Limb (tissue), 2 donors: ENCODE measurements at regions not wholly inside any gene's neighbourhood (a gene's known extent, or its start where the extent isn't known, plus 50 kb on each side); places are given as distances from the start of the nearest gene placed in this dataset.
"Not testable (repeated sequence)": the region's sequence is repeated elsewhere in the genome, so short reads cannot be mapped to it uniquely, and the experiment has no call there.

Experiments used
- DNase-seq, 2 donors: peaks; one replicate each; pipeline ENCODE4 v3.0.0-alpha.2; 2016; ENCODE audit errors: extremely low spot score in 2 of 2

DNA sequence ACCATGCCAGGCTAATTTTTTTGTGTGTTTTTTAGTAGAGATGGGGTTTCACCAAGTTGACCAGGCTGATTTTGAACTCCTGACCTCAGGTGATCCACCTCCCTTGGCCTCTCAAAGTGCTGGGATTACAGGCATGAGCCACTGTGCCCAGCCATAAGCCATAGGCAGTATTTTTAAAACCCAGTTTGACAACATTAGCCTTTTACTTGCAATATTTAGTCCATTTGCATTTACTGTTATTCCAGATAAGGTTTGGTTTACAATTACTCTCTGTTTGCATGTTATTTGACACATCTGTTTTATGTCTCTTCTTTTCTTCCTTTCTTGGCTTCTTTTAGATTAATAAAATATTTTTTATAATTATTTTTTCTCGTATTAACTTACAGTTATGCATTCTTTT, 83.6 kb upstream of the EPHB3 start:
- DNase-seq: no peak

DNA sequence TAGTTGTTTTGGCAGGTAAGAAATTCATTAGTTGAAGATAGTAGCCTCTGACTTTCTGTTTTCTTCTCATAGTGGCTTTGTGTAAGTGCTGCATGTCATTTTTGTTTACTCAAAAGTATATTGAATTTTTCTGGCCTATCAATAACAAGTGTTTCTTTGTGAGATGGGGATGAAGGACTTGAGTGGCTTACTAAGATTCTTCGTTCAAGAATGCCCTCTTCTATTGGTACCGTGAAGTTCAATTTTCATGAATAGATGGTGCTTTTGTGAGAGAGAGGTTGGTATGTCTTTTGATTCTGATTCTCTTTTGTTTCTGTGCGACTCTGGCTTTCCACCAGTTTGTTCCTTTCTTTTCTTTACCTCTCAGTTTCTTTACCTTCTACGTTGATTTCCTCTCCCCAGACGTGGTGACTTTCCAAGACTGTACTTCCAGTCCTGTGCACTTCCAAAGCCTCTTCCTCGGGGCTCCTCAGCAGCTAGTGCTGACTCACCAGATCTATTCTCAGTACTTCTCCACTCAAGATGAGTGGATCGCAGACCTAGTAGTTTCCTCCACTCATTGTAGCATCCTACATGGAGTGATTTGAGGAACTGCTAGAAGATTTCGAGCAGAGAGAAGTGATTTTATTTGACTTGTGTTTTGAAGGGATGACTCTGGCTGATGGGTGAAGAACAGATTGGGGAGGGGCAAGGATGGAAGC, 82.0 kb upstream of the EPHB3 start:
- no peak for DNase-seq

DNA sequence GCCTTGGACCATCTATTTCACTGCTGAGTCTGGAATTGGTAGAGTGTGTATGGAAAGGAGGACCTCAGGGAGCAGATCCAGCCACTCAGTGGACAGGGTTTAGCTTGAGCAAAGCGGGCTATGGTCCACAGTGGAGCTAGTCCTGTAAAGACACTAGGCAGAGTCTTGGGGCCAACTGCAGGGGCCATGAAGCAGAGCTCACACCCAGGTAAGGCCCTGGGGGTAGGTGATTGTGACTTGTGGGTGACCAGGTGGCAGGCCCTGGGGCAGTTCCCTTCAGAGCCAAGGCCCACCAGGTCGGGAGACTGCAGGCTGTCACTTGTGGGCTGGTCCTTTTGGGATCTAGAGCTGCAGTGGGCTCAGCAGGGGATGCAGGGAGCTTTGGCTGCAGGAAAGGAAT, 80.8 kb upstream of the EPHB3 start:
- no peak for DNase-seq

DNA sequence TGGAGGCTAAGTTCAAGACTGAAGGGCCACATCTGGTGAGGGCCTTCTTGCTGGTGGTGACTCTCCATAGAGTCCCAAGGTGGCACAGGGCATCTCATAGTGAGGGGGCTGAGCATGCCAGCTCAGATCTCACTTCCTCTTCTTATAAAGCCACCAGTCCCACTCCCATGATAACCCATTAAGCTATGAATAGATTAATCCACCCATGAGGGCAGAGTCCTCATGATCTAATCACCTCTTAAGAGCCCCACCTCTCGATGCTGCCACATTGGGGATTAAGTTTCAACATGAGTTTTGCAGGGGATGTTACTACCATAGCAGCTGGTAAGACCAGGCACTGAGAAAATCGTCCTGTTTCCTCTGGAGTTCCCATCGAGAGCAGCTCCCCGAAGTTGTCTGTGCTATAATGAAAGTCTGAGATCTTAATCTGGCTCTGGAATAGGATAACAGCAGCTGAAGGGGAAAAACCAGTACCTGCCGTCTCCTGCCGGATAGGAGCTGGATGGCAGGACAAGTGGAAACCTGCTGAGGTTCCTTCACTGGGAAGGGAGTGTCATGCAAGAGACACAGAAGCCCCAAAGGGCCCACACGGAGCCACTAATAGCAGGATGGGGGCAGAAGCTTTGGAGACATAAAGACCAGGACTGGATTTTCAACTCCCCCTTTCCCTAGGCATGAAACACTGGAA, 79.5 kb upstream of the EPHB3 start:
- DNase-seq: no peak

DNA sequence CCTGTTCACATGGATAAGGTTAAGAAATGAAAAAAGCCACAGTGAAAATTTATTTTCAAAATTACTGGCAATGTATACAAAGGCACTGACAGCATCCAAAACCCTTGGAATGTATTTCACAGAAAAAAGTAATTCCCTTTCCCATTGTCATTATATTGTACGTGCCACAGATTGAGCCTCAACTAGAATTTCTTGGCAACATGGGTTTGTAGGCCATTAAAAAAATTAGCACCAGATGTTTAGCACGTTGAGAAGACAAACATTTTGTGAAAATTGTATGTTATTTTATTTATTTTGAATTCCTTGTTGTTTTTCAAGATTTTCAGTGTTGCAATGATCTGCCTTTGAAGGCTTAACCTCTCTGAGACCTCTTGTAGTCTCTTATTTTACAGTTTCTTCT, 76.3 kb upstream of the EPHB3 start:
- no peak for DNase-seq

DNA sequence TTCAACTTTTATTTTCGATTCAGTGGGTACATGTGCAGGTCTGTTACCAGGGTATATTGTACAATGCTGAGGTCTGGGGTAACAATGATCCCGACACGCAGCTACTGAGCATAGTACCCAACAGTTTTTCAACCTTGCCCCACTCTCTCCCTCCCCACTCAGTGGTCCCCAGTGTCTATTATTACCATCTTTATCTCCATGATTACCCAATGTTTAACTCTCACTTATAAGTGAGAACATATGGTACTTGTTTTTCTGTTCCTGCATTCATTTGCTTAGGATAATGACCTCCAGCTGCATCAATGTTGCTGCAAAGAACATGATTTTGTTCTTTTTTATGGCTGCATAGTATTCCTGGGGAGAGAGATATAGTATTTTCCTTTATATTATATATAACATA, 75.7 kb upstream of the EPHB3 start:
- DNase-seq: no peak

DNA sequence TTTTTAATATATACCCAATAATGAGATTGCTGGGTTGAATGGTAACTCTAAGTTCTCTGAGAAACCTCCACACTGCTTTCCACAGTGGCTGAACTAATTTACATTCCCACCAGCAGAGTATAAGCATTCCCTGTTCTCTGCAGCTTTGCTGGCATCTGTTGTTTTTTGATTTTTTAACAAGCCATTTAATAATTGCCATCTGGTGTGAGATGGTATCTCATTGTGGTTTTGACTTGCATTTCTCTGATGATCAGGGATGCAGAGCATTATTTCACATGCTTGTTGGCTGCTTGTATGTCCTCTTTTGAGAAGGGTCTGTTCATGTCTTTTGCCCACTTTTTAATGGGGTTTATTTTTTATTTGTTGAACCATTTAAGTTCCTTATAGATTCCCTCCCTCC, 75.0 kb upstream of the EPHB3 start:
- no peak for DNase-seq

DNA sequence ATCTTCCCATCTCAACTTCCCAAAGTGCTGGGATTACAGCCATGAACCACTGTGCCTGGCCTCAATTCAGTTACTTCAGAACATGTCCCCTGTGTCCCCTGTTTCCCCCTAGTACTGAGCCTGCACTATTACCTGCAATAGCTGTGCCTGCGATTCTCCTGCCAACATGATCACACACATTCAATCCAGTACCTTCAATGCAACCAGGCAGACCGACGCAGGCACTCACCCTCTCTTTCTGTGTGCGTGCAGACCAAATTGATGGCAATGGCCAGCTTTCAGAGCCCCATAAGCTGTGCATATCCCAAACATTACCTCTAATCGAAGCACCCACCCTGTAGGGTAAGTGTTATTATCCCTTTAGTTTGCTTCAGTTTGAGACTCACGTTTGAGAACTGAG, 73.0 kb upstream of the EPHB3 start:
- DNase-seq: no peak

DNA sequence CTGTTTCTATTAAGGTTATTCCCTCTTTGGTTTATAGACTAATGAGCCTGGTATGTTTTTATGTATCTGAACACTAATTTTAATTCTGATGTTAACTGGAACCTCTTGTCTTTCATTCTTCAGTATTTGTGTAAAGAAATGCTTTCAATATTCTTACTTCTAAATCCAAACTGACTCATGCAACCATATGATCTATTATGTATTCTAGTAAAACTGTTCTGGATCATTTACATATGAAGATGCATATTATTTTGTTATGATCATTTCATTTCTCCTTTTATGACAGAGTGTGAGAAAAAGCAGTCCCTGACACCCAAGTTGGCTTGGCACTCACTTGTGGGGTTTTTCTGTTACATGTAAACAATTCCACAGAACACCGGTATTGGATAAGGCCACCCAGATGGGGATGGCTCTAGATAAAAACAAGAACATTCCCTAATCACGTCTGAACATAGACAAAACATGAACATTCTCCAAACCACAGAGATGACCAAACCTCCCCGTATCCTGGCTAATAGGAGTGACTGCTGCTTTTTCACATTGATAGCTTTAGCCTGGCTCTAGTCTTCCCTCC, 72.2 kb upstream of the EPHB3 start:
- DNase-seq: no peak

DNA sequence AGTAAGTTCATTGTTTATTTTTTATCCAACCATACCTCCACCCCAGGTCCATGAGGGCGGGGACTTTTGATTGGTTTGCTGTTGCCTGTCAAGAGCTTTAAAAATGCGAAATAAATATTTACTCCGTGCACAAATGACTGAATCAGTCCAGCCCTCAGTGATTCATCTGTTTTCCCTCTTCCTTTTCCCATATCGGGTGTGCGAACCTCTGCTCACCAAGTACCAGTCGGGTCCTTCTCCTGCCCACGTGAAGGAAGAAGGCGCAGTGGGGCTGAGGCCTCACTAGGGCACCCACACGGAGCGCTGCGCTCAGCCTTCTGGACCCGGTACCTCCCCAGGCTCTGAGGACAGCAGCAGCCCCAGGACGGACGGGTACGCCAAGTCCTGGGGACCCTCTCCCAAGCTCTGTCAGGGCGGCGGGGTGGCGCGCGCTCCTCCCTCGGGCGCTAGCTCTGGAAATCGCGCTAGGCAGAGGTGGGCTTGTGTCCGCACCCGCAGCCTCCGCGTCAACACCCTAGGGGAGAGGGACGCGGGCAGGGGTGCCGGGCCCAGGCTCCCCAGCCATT, 70.5 kb upstream of the EPHB3 start:
- DNase-seq: no peak

DNA sequence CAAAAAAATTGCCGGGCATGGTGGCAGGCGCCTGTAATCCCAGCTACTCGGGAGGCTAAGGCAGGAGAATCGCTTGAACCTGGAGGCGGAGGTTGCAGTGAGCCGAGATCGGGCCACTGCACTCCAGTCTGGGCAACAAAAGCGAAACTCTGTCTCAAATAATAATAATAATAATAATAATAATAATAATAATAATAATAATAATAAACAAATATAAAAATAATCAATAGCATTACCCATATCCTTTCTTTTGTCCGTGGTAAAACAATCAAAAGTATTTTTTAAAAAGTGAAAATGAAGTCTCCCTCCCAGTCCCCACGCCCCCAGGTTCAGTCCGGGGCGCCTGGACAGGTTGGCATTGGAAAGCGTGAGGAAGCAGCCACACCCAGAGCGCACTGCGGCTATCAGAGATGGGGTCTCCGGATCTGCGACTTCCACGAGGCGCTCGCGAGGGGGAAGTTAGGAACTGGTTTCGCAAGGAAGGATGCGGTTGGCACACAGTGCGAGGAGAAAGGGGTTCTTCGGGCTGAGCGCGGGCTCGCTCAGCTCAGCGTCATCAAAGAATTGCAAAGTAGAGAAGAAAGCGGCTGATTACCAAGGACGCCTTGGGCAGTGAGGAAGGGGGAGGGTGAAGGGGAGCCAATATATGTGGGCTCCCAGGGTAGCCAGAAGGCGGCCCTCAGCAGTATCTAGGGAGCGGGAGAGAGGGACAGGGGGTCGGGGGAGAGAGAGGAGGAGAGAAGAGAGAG, 69.5 kb upstream of the EPHB3 start:
- DNase-seq: no peak

DNA sequence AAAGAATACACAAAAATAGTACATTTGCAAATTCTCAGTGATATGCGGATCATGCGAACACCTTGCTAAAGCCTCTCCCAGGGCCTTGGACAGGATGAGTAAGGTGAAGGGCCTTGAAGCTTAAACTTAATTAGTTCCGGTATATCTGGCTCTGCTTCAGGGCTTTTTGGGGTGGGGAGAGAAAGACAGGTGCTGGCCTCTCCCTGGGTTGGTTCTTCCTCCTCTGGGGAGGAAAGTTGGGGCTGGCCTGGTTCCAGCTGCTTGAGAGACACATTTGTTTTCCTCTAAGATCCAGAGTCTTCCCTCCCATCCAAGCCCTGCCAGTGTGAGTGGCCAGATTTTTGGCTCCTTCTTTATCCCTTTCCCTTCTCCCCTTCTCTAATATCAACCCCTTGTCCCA, 64.7 kb upstream of the EPHB3 start:
- DNase-seq: no peak

DNA sequence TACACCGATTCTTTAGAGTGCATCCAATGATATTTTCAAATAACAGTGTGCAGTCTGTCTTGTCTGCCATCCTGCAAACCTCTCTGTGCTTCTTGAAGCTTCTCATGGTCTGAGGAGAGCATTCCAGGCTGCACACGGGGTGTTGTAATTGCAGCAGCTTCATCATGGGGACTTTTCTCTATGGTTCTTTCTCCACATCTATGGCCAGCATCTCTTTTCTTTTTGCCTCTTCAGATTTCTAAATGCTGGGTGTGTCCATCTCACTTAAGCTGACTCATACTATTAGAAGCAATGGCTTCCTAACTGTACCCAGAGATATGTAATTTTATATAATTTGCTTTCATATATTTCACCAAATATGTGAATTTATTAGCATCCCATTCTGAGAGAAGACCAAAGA, 63.8 kb upstream of the EPHB3 start:
- no peak for DNase-seq

DNA sequence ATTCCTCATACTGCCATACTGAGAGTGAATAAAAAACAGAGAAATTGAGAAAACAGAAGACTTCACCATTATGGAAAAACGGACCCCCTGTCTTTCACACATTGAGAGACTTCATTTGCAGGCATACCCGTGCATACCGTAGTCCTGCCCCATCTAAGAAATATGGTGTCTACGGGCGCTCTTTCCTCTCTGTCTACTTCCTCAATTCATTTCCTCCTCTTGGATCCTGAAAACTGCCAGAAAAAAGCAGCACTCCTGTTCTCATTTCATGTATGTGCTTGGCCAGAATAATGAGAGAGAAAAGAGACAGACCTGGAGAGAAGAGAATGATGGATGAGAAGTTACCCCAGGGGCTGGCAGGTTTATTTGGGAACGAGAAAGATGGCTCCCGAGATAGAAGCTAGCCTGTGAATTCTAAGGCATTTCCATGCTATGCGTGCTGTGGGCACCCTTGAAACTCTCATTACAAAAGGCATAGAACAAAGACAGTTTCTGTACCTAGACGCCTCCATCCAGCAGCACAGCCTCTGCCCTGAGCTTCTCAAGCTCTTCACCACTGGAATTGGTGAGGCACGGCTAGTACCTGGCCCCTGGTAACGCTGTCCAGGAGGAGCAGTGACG, 62.5 kb upstream of the EPHB3 start:
- no peak for DNase-seq

DNA sequence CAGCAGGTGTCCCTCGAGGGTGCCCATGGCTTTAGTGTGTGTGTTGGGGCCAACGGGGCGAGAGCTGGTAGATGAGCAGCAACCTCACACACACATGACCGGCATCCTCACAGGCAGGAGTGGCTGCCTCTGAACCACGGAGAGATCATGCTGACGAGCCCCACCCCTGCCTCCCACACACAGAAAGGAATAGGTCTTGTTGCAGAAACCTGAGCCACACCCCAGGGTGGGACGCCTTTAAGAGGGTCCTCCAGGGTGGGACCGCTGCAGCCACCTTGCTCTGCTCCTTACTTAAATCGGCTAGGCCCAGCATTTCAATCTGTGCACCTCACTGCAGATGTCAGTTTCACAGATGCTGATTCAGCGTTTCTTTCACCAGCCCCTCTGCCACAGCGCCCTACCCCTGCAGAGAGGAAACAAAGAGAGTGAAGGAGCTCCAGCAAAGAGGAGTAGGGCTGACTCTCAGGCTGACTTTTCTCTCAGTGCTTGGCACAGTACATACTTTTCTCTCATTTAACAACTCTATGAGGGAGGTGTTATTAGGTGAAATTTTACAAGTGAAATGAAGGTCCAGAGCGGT, 61.2 kb upstream of the EPHB3 start:
- DNase-seq: no peak

DNA sequence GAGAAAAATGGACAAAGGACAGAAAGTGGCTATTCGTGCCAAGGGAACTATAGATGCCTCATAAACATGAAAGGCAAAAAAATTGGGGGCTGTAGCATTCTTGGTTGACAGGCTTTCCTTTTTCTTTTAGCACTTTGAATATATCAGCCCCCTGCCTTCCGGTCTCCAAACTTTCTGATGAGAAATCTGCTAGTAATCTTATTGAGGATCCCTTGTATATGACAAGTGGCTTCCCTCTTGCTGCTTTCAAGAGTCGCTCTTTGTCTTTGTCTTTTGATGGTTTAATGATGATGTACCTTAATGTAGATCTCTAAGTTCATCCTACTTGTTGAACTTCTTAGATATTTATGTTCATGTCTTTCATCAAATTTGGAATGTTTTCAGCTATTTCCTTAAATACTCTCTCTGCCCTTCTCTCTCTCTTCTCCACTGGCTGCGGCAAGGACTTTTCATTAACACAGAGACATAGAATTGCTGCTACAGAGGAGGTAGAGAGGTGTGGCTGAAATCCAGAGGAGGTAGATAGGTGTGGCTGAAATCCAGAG, 59.4 kb upstream of the EPHB3 start:
- no peak for DNase-seq

DNA sequence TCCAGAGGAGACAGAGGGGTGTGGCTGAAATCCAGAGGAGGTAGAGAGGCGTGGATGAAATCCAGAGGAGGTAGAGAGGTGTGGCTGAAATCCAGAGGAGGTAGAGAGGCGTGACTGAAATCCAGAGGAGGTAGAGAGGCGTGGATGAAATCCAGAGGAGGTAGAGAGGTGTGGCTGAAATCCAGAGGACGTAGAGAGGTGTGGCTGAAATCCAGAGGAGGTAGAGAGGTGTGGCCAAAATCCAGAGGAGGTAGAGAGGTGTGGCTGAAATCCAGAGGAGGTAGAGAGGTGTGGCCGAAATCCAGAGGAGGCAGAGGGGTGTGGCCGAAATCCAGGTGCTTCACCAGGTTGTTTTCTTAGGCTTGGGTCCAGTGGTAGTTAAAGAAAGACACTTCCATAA, 58.7 kb upstream of the EPHB3 start:
- DNase-seq: not testable (repeated sequence)

DNA sequence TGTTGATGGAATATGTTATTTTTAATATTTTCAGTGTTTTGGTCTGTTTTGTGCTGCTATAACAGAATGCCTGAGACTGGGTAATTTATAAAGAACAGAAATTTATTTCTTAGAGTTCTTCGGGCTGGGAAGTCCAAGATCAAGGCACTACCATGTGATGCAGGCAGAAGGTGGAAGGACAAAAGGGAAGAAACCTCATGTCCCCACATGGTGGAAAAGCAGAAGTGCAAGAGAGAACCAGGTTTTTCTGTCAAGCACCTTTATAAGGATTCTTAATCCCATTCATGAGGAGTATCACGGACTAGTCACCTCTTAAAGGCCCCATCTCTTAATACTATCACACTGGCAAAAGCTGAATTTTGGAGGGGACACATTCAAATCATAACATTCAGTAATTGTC, 57.9 kb upstream of the EPHB3 start:
- DNase-seq: no peak

DNA sequence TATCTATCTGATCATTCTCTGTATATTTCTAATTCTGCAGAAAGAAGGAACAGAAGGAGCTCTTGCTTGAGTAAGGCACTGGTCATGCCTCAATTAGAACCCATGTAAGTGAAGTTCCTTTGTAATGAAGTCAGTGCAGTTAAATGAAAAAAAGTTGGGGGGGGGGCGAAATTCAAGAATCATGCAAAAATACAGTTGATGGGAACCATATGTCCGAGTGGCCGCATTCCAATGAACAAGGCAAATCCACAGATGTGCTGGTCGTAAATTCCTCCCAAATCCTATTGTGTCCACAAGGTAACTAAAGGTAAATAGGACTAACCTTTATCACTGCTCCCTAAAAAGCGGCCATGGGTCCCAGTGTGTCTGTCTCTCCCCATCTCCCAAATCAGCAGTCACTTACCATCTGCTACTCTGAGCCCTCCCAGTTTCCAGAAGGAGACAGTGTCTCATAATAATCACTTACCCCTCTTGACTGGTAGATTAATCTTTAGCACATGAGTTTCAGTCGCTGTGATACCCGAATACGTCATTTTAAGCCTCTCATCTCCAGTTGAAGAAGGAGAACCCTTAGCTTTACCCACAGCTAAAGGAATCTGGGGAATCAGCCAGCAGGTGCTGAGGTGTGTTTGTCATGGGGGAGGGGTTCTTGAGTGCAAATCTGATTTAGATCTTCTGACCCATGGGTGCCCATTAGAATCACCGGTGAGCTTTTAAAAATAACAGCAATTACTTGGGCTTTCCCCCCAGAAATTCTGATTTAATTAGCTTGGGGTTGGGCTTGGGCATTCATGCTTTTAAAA, 56.3 kb upstream of the EPHB3 start:
- DNase-seq: peak; percentile 45 to 66

DNA sequence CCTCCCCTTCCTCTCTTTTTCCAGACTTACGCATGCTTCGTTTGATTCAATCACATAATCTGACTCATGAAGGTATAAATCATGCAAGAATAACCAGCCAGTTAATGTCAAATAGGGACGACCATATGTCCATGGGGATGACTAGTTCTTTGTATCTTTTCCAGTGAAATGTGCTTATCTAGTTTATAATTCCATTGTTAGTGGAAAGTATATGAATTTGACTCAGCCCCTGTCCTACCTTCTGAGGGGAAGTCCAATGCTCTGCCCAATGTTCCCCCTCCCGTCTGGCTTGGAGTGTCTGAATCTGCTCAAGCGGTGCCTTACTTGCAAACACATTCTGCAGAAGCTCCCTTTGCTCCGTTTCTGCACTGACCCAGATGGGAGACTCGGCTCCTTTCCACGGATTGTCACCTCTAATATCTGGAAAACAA, 55.0 kb upstream of the EPHB3 start:
- no peak for DNase-seq
